GM12878 (cell line): ENCODE measurements at regions not wholly inside any gene's neighbourhood (a gene's known extent, or its start where the extent isn't known, plus 50 kb on each side); places are given as distances from the start of the nearest gene placed in this dataset.

ENCODE experiments used
- E2F8 ChIP-seq: fragments of 450-650 bp; IDR thresholded peaks from 2 replicates; pipeline ENCODE4 v1.6.1; 2018; ENCODE audit warnings: mild to moderate bottlenecking, low read depth, moderate library complexity; ENCODE audit not compliant: partially characterized antibody
- PRDM15 ChIP-seq: fragments of 450-650 bp; formaldehyde crosslinking; IDR thresholded peaks from 2 replicates; pipeline ENCODE4 v1.4.0; 2020; ENCODE audit warnings: mild to moderate bottlenecking, moderate library complexity
- SKIL ChIP-seq: fragments of 450-650 bp; IDR thresholded peaks from 2 replicates; pipeline ENCODE4 v1.6.1; 2017; ENCODE audit warnings: mild to moderate bottlenecking, low read depth, inconsistent platforms; ENCODE audit not compliant: poor library complexity, severe bottlenecking
- TARDBP ChIP-seq: IDR thresholded peaks from 2 replicates; pipeline ENCODE4 v1.6.1; 2016; ENCODE audit warnings: borderline replicate concordance
- ZBTB4 ChIP-seq: fragments of 450-650 bp; formaldehyde crosslinking; IDR thresholded peaks from 2 replicates; pipeline ENCODE4 v1.4.0; 2022; ENCODE audit warnings: mild to moderate bottlenecking, moderate library complexity

GRCh38 chrX:20542072-20542471, 275.4 kb upstream of the RPS6KA3 start (continued):
- TF ChIP-seq SKIL (no peak), ZBTB4 (CRISPR knock-in tag) (no peak), E2F8 (no peak), PRDM15 (CRISPR knock-in tag) (no peak), TARDBP (no peak)
